ENCODE measurements at regions not wholly inside any gene's neighbourhood (a gene's known extent, or its start where the extent isn't known, plus 50 kb on each side); places are given as distances from the start of the nearest gene placed in this dataset.

DNA sequence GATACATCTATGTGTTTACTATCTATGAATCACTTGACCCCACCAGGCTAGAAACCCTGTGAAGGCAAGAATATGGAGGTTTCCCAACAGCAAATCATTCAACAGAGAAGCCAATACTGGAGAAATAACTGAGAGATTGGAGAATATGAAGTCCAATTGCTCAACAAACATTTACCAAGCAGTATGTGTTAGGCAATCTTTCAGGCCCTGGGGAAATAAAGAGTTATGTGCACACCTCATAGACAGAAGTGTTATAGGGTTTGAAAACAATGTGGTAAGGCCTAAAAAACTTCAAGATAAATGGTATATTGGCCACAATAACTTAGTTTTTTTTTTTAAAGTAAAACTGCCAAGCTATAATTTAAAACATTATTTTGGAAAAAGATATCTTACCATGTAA, 1245.8 kb downstream of the CDH11 start:
- TF ChIP-seq, protein P1, sequence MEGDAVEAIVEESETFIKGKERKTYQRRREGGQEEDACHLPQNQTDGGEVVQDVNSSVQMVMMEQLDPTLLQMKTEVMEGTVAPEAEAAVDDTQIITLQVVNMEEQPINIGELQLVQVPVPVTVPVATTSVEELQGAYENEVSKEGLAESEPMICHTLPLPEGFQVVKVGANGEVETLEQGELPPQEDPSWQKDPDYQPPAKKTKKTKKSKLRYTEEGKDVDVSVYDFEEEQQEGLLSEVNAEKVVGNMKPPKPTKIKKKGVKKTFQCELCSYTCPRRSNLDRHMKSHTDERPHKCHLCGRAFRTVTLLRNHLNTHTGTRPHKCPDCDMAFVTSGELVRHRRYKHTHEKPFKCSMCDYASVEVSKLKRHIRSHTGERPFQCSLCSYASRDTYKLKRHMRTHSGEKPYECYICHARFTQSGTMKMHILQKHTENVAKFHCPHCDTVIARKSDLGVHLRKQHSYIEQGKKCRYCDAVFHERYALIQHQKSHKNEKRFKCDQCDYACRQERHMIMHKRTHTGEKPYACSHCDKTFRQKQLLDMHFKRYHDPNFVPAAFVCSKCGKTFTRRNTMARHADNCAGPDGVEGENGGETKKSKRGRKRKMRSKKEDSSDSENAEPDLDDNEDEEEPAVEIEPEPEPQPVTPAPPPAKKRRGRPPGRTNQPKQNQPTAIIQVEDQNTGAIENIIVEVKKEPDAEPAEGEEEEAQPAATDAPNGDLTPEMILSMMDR (IDR thresholded peaks at IDR 0.05): no peak
- TF ChIP-seq POLR2A (IDR thresholded peaks at IDR 0.05) (no peak), POLR2AphosphoS5 (IDR thresholded peaks at IDR 0.05) (no peak), EP300 (IDR thresholded peaks at IDR 0.05; ENCODE audit: low read depth) (no peak)

All from transverse colon (tissue), 4 donors.